Kidney capillary endothelial cell (primary cell): ENCODE measurements at regions not wholly inside any gene's neighbourhood (a gene's known extent, or its start where the extent isn't known, plus 50 kb on each side); places are given as distances from the start of the nearest gene placed in this dataset.
"Not testable (repeated sequence)": the region's sequence is repeated elsewhere in the genome, so short reads cannot be mapped to it uniquely, and the experiment has no call there.

Source experiments
- DNase-seq: peaks from one replicate; pipeline ENCODE4 v3.0.0-alpha.2; 2018; ENCODE audit warnings: low spot score

DNA sequence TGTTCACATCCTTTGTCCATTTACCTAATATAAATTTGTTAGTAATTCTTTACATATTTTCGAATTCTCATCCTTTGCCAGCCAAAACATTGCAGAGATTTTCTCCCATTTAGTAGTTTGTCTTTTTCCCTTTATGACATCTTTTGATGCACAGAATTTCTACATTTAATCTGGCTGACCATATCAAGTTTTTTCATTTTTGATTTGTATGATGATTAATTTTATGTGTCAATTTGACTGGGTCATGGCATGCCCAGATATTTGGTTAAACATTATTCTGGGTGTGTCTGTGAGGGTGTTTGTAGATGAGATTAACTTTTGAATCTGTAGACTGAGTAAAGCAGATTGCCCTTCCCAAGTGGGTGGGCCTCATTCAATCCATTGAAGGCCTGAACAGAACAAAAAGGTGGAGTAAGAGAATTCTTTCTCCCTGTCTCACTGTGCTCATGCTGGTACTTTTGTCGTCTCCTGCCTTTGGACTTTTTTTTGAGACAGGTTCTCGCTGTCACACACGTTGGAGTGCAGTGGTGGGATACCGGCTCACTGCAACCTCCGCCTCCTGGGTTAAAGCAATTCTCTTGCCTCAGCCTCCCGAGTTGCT, 72.1 kb upstream of the EPB41L1 start:
- DNase-seq = no peak

DNA sequence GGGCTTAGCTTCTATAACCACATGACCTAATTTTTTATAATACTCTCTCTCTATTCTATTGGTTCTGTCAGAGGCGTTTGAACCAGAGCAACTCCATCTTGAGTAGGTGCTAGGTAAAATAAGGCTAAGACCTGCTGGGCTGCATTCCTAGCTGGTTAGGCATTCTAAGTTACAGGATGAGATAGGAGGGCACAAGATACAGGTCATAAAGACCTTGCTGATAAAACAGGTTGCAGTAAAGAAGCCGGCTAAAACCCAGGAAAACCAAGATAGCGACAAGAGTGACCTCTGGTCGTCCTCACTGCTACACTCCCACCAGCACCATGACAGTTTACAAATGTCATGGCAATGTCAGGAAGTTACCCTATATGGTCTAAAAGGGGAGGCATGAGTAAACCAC, 71.3 kb upstream of the EPB41L1 start:
- not testable (repeated sequence) for DNase-seq

DNA sequence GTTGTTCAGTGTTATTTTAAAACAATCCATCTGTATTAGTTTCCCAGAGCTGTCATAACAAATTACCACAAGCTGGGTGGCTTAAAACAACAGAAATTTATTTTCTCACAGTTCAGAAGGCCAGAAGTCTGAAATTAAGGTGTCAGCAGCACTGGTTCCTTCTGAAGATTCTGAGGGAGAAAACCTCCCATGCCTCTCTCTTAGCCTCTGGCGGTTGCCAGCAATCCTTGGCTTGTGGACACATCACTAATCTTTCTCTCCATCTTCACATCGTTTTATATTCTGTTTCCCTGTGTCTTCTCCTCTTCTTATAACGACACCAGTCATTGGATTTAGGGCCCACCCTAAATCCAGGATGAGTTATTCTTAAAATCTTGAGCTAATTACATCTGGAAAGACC, 70.2 kb upstream of the EPB41L1 start:
- DNase-seq = no peak

DNA sequence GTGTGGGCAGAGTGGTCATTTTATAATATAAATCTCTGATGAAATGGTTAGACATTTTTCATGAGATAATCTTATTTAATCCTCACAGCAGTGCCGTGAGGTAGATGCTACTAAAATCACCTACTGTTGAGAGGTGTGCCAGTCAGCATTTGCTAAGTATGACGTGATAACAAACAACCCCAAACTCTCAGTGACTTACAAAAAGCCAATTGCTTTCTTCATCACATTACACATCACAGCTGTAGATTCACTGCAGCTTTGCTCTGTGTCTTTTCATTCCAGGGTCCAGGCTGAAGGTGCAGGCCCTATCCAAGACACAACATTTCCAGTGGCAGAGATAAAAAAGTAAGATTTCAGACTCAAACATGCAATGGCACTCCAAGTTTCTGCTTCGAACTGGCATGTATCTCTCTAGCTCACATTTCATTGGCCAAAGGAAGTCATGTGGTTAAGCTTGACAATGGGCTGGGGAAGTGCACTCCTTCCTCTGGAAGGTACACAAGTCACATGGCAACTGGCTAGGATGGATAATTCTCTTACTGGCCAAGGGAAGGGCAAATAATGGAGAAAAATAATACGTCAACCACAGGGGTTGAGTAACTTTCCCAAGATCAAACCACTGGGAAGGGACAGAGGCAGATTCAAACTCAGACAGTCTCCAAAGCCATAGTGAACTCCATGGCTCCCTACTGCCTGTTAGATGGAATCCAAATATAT, 69.5 kb upstream of the EPB41L1 start:
- DNase-seq = no peak

DNA sequence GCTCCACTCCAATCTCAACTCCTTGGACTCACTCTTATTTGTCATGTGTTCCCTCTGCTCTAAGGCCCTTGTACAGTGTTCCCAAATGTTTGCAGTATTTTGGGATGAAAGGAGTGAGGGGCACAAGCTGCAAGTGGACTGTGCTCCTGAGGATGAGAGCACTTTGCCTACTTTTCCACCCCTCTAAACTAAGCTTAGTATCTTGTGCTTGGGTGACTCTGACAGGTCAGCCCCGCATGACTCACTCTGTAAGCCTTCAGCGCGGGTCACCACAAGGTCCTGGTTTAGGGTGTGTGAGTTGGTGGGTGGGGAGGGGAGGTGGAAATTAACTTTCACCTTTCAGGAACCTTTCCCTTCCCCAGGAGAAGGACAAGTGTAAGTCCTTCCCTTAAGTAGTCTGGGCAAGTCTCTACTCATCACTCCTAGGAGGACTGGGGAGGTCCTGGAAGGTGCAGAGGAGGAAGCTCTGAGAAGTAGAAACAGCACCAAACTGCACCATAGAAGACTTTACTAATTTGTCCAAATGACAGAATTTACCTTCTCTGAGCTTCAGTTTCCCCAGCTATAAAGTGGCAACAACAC, 68.8 kb upstream of the EPB41L1 start:
- no peak for DNase-seq

DNA sequence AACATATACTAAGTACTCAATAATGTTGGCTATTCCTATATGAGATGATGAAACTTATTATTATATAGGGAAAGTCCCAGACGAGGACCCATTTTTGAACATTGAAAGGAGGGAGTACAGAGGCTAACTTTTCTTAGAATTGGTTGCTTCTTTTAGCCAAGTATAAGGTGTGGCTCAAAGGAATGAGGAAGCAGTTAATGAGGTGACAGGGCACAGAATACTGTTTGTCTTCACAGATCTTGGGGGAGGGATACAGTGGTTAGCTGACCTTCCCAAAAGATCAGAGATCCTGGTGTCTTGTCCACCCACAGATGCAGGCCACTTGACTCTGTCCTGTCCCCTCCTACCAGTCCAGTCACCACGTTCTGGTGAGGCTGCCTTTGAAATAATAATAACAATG, 67.8 kb upstream of the EPB41L1 start:
- DNase-seq = no peak

DNA sequence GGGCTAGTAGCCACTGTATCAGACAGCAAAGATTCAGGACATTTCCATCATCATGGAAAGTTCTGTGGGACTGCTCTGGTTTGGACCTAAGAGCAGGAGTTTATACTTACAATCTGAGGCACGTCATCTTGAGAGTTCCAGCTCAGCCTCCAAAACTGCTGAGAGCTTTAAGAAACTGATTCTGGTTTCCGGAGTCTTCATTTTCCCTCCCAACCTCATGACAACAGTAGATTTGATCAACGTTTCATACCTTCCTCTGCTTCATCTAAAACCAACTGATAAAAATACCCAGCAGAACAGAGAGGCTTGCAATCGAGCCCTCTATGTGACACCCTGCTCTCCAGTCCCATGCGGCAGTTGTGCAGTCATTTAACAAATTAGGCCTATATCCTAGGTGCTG, 64.3 kb upstream of the EPB41L1 start:
- no peak for DNase-seq

DNA sequence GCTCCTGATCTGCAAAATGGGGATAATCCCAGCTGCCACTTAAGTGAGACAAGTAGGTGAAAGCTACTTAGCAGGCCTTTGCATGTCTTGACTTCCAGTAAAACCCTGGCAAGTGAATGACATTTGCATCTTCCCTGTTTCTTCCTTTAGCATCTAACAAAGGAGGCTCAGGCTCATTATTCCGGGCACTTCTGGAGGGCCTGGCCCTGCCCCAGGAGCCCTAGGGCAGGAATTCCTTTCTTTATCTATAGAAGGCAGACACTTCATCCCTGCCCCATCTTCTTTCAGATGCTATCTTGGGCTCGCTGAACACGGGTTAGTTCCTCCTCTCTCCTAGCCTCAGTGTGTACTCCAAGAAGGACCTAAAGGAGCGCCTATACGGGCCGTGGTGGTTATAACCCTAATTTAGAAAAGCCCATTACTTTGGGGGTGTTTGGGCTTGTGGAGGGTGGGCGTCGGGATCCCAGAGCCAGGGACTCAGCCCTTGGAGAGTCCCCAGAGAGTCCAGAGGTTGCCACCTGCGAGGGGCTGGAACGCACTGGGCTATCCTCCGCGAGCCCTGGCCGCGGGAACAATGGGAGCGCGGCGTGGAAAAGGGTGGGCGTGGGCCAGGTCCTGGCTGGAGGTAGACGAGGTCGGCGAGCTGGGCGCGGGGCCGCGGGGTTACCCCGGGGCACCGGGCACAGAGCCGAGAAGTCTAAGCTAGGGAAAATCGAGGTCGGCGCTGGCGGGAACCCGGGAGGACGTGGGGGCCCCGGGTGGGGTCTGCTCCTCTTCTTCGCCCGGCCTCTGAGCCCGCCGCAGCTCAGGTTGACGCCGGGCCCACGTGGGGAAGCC, 62.8 kb upstream of the EPB41L1 start:
- DNase-seq = no peak

DNA sequence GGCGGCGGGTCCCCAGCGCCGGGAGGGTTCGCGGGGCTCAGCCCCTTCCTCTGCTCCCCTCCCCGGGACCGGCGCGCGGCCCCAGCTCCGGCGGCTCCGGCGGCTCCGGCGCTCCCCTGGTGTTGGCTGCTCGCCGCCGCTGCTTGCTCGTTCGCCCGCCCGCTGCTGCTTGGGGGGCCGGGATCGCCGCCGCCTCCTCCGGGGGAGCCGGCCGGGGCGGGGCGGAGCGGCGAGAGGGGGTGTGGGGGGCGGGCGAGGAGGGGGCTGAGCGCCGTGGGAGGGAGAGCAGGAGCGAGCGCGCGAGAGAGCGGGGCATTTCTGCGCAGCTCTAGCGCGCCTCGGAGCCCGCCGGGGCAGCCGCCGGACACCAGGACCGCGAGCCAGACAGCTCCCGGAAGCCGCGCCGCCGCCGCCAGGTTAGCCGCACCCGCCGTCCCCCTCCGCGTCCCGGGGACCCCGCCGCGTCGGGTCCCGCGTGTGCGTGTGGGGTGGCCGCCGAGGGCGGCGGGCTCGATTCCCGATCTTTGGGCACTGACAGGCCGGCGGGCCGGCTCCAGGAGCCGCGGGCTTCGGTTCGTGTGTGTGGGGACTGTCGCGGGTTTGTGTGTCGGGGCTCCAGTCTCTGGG, 62.0 kb upstream of the EPB41L1 start:
- DNase-seq = no peak

DNA sequence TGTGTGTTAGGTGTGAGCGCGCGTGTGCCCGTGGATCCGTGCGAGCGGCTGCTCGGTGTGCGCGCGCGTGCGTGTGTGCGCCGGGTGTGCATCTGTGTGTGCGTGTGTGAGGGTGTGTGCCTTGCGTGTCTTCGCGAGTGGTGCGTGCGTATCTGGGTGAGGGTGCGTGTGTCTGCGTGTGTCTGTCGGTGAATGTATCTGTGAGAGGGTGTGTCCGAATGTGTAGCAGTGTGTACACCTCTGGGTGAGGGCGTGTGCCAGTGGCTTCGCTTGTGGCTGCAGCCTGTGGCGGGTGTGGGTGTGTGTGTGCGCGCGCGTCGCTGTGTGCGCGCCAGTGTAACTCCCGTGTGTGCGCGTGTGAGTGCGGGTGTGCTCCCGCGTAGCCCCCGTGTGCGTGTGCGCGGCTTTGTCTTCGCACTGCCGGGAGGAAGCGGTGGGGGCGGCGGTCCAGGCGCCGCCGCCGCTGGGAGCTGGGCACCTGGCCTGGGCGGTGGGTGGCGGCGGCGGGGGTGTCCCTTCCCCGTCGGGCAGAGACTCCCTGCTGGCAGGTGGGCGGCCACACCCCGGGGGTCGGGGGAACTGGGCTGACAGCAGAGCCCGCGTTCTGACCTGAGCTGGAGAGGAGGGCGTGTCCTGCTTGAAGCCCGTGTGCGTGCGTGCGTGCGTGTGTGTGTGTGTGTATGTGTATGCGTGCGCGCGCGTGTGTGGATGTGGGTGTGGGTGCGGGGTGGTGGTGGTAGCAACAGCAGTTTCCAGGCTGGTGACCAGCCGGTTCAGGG, 61.3 kb upstream of the EPB41L1 start:
- DNase-seq = no peak

DNA sequence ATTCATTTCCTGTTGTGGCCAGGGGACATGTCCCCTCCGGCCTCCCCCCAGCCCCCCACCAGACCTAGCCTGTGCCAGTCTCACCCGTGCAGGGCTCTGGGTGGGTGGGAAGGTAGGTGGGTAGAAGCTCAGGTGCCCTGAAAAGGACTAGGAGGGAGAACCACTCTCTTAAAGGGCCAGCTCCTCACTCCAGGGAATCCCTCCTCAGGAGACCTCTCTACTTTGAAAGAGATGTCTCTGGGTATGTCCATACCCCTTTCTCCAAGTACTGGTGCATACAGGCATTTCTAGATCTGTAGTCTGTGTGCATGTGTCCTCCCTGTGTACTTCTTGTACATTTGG, 60.8 kb upstream of the EPB41L1 start:
- DNase-seq = no peak

DNA sequence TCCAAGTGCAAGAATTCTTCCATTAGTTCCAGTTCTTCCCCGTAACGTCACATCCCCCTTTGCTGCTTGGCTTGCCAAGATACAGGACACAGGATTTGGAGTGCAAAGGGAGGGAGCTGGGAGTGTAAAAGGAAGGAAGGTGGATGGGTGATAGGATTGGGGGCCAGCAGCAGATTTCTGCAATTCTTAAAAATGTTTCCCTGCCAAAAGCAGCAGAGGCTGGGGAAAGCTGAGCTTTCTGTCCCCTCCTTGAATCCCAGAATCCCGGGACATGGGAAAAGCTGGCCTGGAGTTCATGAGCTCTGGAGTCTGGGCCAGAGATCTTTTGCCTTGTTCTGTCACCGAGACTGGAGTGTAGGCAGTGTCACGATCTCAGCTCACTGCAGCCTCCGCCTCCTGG, 60.0 kb upstream of the EPB41L1 start:
- no peak for DNase-seq

DNA sequence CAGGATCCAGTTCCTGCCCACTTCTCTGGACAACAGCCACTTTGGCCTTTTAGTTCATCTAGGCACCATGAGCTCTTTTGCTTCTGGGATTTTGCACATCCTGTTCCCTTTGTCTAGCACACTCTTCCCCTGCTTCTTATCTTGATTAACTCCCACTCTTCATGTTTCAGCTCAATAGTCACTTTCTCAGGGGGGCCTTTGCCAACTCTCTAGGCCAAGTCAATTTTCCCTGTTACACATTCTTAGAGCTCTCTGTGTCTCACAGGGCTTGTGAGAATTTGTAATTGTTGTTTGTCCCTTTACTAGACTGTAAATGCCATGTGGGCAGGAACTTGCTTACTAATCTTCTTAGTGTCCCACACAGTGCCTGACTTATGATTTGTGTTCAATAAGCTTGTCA, 58.1 kb upstream of the EPB41L1 start:
- DNase-seq = no peak

DNA sequence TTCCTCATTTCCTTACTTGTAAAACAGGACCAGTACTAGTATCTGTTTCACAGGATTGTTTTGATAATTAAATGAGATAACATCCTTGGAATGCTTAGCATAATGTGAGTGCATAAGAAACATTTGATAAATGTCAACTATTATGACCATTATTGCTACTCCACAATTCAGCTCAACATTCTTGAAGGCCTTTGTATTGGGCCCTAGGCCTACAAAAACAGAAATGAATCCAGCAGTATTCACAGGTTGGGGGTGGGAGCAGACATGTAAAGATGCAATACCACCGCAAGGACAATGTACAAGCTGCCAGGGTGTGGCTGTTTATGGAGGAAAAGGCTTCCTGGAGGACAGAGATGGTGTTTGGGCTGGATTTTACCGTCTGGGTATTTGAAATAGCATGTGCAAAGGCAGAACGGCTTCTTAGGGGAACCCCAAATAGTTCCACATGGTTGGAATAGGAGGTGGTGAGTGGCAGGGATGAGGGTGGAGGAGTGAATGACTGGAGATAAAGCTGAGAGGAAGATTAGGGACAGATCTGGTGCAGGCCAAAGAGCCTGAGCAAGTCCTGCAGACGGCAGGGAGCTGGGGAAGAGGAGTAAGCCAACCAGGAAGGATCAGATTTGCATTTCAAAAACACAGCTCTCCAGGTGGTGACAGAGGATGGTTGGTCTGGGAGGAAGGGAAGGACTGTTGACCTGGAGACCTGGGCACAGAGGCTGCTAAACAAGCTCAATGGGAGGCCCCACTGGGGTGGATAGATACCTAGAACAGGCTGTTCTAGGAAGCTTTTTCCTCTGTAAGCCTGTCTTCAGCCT, 57.0 kb upstream of the EPB41L1 start:
- DNase-seq = no peak

DNA sequence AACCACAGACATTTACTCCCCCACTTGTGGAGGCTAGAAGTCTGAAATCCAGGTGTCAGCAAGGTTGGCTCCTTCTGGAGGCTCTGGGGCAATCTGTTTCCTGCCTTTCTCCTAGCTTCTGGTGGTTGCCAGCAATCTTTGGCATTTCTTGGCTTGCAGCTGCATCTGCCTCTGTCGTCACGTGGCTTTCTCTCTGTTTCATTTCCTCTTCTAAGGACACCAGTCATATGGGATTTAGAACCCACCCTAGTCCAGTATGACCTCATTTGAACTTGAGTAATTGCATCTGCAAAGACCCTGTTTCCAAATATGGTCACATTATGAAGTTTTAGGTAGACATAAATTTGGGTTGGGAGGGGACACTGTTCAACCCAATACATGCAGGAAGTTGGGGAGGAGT, 56.2 kb upstream of the EPB41L1 start:
- DNase-seq = peak; percentile 81

DNA sequence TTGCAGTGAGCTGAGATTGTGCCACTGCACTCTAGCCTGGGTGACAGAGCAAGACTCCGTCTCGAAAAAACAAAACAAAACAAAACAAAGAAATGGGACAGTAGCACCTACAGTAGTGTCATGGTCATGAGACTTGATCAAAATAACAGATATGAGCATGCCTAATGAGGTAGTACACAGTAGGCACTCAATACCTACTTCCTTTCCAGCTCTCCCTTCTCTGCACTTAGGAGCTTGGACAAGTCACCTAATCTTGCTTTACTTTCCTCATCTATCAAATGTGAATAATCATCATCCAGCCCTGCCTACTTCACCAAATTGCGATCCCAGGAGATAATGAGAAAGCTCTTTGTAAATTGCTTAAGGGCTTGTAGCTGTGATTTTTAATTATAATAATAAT, 55.4 kb upstream of the EPB41L1 start:
- no peak for DNase-seq

DNA sequence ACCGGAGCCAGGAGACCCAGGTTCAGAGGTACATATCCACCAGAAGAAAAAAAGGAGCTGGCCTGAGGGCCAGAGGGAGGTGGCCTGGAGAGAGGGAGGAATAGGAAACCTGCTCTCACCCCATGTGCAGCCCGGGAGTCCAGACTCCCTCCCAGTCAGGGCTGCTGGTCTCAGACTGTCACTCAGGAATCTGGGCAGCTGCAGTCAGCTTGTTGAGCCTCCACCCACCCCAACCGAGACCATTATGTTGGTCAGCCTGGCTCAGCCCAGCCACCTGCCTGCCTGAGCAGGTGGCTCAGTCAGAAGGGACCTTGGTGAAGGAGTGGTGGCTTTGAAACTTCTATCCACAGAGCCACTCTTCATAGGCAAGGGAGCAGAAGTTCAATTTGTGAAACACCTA, 53.3 kb upstream of the EPB41L1 start:
- DNase-seq = no peak

DNA sequence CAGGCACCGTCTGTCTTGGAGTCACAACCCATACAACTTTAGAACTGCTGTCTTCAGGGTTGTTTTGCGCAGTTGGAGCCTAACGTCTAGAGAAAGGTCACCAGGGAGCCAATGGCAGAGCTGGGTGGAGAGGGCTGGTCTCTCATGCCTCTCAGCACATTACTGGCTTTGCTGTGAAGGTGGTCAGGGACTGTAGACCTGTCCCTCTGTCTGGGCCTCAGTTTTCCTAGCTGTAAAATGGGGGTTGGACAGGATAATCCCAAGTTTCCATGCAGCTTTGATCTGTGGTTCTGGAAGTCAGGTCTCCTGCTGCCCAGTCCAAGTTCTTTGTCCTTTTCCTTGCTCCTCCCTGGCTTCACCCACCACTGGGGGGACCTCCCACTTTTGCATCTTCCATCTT, 52.2 kb upstream of the EPB41L1 start:
- no peak for DNase-seq

DNA sequence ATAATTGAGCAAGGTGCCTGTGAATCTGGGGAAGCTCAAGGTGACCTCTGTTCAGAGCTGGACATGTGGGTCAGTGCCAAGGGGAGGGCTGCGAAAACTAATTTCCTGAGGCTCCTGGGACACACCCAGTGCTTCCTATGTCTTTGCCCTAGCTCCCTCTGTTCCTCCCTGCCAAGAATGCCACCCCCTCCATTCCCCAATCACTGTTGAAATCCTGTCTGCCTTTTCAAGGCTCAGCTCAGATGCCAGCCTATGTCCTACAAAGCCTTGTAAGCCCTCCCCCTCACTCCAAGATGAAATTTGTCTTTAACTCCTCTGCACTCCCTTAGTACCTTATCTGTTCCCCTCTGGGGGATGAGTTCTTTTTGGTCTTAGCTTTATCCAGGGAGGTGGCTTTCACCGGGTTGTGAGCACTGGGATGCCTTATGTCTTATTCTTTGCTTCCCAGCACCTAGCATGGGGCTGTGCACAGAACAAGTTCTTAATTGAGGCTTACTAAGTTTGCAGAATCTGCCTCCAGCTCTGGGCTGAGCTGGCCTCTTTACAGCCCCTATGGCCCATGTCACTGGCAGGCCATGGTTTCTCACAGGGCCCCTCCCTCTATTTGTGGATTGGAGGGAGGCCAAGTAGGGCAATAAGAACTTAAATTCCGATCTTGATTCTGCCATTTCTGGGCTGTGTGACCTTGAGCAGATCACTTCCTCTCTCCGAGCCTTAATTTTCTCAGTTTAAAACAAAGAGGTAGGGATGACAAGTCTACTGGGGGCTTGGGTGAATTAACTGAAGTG, 51.5 kb upstream of the EPB41L1 start:
- DNase-seq = no peak

DNA sequence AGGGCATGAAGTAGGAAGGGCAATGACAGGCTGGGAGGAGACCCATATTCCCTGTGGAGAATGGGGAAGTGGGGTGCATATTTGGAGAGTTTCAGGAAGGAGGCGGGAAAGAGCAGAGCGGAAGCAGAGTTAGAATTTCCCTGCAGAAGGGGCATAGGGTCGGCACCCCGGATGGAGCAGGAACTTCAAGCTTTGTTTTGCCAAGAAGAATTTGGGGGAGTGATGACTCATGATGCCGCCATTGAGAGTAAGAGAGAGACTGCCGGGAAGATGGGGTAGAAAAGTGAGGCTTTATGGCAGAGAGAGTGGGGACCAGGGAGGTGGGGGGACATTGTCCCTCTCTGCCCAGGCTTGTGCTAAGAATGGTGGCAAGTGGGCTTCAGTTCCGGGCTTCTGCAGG, 50.3 kb upstream of the EPB41L1 start:
- DNase-seq = no peak
